Trophoblast cell (in vitro differentiated cells and primary cell): ENCODE measurements at regions not wholly inside any gene's neighbourhood (a gene's known extent, or its start where the extent isn't known, plus 50 kb on each side); places are given as distances from the start of the nearest gene placed in this dataset.

ENCODE experiments used
- DNase-seq, 2 donors: peaks; one replicate each; pipeline ENCODE4 v3.0.0-alpha.2; 2016
- H2AFZ ChIP-seq: 2 replicates; pipeline ENCODE4 v1.6.1; 2013; ENCODE audit warnings: low read length, moderate library complexity, mild to moderate bottlenecking; ENCODE audit not compliant: insufficient read depth, poor library complexity
- H2AK5ac ChIP-seq: 2 replicates; pipeline ENCODE4 v1.6.1; 2013; ENCODE audit warnings: mild to moderate bottlenecking, low read length
- H2BK120ac ChIP-seq: 2 replicates; pipeline ENCODE4 v1.6.1; 2013; ENCODE audit warnings: low read length, mild to moderate bottlenecking, moderate library complexity; ENCODE audit not compliant: insufficient read depth, poor library complexity
- H2BK12ac ChIP-seq: 2 replicates; pipeline ENCODE4 v1.6.1; 2013; ENCODE audit warnings: mild to moderate bottlenecking, low read length, moderate library complexity
- H2BK5ac ChIP-seq: 2 replicates; pipeline ENCODE4 v1.6.1; 2013; ENCODE audit warnings: low read length, low read depth, moderate library complexity, mild to moderate bottlenecking; ENCODE audit not compliant: poor library complexity
- H3K14ac ChIP-seq: 2 replicates; pipeline ENCODE4 v1.6.1; 2013; ENCODE audit warnings: mild to moderate bottlenecking, low read length
- H3K18ac ChIP-seq: 2 replicates; pipeline ENCODE4 v1.6.1; 2013; ENCODE audit warnings: mild to moderate bottlenecking, low read length
- H3K23ac ChIP-seq: 2 replicates; pipeline ENCODE4 v1.6.1; 2013; ENCODE audit warnings: low read length
- H3K27ac ChIP-seq: 2 replicates; pipeline ENCODE4 v1.5.1; 2013; ENCODE audit warnings: low read depth, mild to moderate bottlenecking, inconsistent platforms, low read length, moderate library complexity
- H3K27me3 ChIP-seq: 2 replicates; pipeline ENCODE4 v1.6.1; 2013; ENCODE audit warnings: inconsistent platforms, mild to moderate bottlenecking, low read length, moderate library complexity; ENCODE audit not compliant: insufficient read depth
- H3K36me3 ChIP-seq, 2 experiments: 1 replicate in 1 of 2; 2 replicates in 1 of 2; pipeline ENCODE4 v1.6.1; 2013; ENCODE audit warnings: low read length in 2 of 2, mild to moderate bottlenecking in 2 of 2, moderate library complexity in 1 of 2; ENCODE audit not compliant: insufficient read depth in 2 of 2, control insufficient read depth in 1 of 2
- H3K4ac ChIP-seq: 2 replicates; pipeline ENCODE4 v1.6.1; 2013; ENCODE audit warnings: low read depth, mild to moderate bottlenecking, low read length, moderate library complexity
- H3K4me1 ChIP-seq, 2 experiments: 1 replicate in 1 of 2; 2 replicates in 1 of 2; pipeline ENCODE4 v1.6.1; 2013; ENCODE audit warnings: low read length in 2 of 2, mild to moderate bottlenecking in 2 of 2, moderate library complexity in 1 of 2; ENCODE audit not compliant: insufficient read depth in 2 of 2, control insufficient read depth in 1 of 2
- H3K4me2 ChIP-seq: 2 replicates; pipeline ENCODE4 v1.6.1; 2013; ENCODE audit warnings: inconsistent platforms, mild to moderate bottlenecking, low read length, moderate library complexity
- H3K4me3 ChIP-seq: 2 replicates; pipeline ENCODE4 v1.5.1; 2013; ENCODE audit warnings: mild to moderate bottlenecking, low read depth, low read length, inconsistent platforms
- H3K79me1 ChIP-seq: one replicate; pipeline ENCODE4 v1.6.1; 2013; ENCODE audit warnings: low read length
- H3K79me2 ChIP-seq: 2 replicates; pipeline ENCODE4 v1.6.1; 2013; ENCODE audit warnings: low read length, mild to moderate bottlenecking; ENCODE audit not compliant: control insufficient read depth, insufficient read depth, poor library complexity
- H3K9ac ChIP-seq: 2 replicates; pipeline ENCODE4 v1.6.1; 2013; ENCODE audit warnings: mild to moderate bottlenecking, low read length
- H3K9me3 ChIP-seq: 2 replicates; pipeline ENCODE4 v1.6.1; 2013; ENCODE audit warnings: low read depth, mild to moderate bottlenecking, control low read depth, inconsistent platforms, low read length; ENCODE audit not compliant: insufficient read depth
- H4K12ac ChIP-seq: 2 replicates; pipeline ENCODE4 v1.6.1; 2013; ENCODE audit warnings: low read depth, mild to moderate bottlenecking, low read length, moderate library complexity
- H4K8ac ChIP-seq: 2 replicates; pipeline ENCODE4 v1.6.1; 2013; ENCODE audit warnings: low read depth, mild to moderate bottlenecking, low read length, moderate library complexity
- H4K91ac ChIP-seq: one replicate; pipeline ENCODE4 v1.6.1; 2013; ENCODE audit warnings: low read depth, mild to moderate bottlenecking, low read length, moderate library complexity
- WGBS: extraction: QIAGEN DNeasy Blood & Tissue Kit; methylation state at CpG from one replicate; pipeline ENCODE4 v1.1.7; 2013; ENCODE audit warnings: missing lambda C conversion rate; ENCODE audit not compliant: insufficient read length, insufficient coverage; ENCODE audit errors: extremely low coverage; 5-methylcytosine and 5-hydroxymethylcytosine counted together

DNA sequence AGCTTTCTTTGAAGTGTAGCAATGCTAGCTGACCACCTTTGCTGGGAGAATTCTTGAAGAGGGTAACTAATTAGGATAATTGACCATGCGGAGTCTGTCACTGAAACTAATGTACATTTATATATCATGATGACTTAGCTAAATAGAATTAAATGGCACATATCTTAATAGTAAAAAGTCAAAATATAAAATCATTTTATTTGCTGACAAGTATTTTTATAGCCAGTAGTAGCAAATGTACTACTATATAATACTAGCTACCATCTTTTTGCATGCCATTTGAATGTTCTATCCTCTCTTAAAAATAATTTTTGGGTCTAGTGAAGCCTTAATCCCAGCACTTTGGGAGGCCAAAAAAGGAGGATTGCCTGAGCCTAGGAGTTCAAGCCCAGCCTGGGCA, 605.8 kb upstream of the COX7C start:
- H2BK5ac ChIP-seq = no peak overlapping the region
- no peak overlapping the region for H3K27ac ChIP-seq
- H3K4me2 ChIP-seq = no peak overlapping the region
- no peaks in the 10 kb centered on the region for H3K79me2 ChIP-seq
- H2AK5ac ChIP-seq = no peak overlapping the region
- no peaks in the 10 kb centered on the region for H3K79me1 ChIP-seq
- no peak overlapping the region for H3K23ac ChIP-seq
- no peak overlapping the region for H3K14ac ChIP-seq
- H3K9ac ChIP-seq = no peak overlapping the region
- no peak overlapping the region for H3K4ac ChIP-seq
- no peak overlapping the region for H4K8ac ChIP-seq
- WGBS = no CpG with 5 or more reads among the region's 1 CpG
- H3K18ac ChIP-seq = no peak overlapping the region
- H3K4me3 ChIP-seq = no peak overlapping the region
- H3K36me3 ChIP-seq = peaks cover 0 to 1% of the 10 kb centered on the region in 2 experiments
- H2BK12ac ChIP-seq = no peak overlapping the region
- H3K27me3 ChIP-seq = no peaks in the 10 kb centered on the region
- H4K12ac ChIP-seq = no peak overlapping the region
- no peaks in the 10 kb centered on the region for H3K9me3 ChIP-seq
- no peak overlapping the region for H2AFZ ChIP-seq
- no peak overlapping the region for H4K91ac ChIP-seq
- H2BK120ac ChIP-seq = no peak overlapping the region
- no peak for DNase-seq
- no peaks in the 10 kb centered on the region for H3K4me1 ChIP-seq

DNA sequence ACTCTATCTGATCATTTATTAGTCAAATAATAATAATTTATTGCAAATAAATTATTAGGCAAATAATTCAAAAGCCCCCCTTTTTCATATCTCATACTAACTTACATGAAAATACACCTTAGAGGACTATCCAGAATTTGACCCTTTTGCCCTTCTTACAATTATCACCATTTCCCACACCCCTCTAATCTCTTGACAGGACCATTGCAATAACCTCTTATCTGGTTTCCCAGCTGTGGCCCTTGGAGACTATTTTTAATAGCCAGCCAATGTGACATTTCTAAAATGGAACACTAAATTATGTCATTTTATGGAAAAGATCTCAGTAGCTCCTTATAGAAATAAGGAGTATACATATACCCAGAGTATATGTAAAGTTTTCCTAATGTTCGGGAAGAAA, 588.4 kb upstream of the COX7C start:
- no peak overlapping the region for H3K4me3 ChIP-seq
- WGBS = no CpG with 5 or more reads among the region's 1 CpG
- H3K27me3 ChIP-seq = no peaks in the 10 kb centered on the region
- H2AFZ ChIP-seq = no peak overlapping the region
- no peaks in the 10 kb centered on the region for H3K79me2 ChIP-seq
- H3K79me1 ChIP-seq = no peaks in the 10 kb centered on the region
- no peak overlapping the region for H4K91ac ChIP-seq
- H2BK12ac ChIP-seq = no peak overlapping the region
- H3K14ac ChIP-seq = no peak overlapping the region
- no peaks in the 10 kb centered on the region for H3K4me1 ChIP-seq
- H3K27ac ChIP-seq = no peak overlapping the region
- H3K18ac ChIP-seq = no peak overlapping the region
- no peak overlapping the region for H3K23ac ChIP-seq
- H3K9ac ChIP-seq = no peak overlapping the region
- H4K12ac ChIP-seq = no peak overlapping the region
- H4K8ac ChIP-seq = no peak overlapping the region
- no peak overlapping the region for H2AK5ac ChIP-seq
- no peak for DNase-seq
- H2BK5ac ChIP-seq = no peak overlapping the region
- H3K36me3 ChIP-seq = no peaks in the 10 kb centered on the region
- no peaks in the 10 kb centered on the region for H3K9me3 ChIP-seq
- H3K4me2 ChIP-seq = no peak overlapping the region
- H2BK120ac ChIP-seq = no peak overlapping the region
- no peak overlapping the region for H3K4ac ChIP-seq

GRCh38 chr5:86030753-86031152, 587.0 kb upstream of the COX7C start:
- Histone ChIP-seq H3K4me1 (no peaks in the 10 kb centered on the region), H3K27me3 (no peaks in the 10 kb centered on the region), H4K8ac (no peak overlapping the region), H3K23ac (no peak overlapping the region), H2BK12ac (no peak overlapping the region), H3K9ac (no peak overlapping the region), H2AK5ac (no peak overlapping the region), H3K4me2 (no peak overlapping the region), H3K9me3 (no peaks in the 10 kb centered on the region), H4K91ac (no peak overlapping the region), H4K12ac (no peak overlapping the region), H3K4me3 (no peak overlapping the region), H2BK5ac (no peak overlapping the region), H3K36me3 (no peaks in the 10 kb centered on the region), H3K4ac (no peak overlapping the region), H3K18ac (no peak overlapping the region), H3K79me2 (no peaks in the 10 kb centered on the region), H2BK120ac (no peak overlapping the region), H3K14ac (no peak overlapping the region), H3K79me1 (no peaks in the 10 kb centered on the region), H2AFZ (no peak overlapping the region), H3K27ac (no peak overlapping the region)
- DNase-seq = no peak
- WGBS = no CpG with 5 or more reads among the region's 4 CpGs

DNA sequence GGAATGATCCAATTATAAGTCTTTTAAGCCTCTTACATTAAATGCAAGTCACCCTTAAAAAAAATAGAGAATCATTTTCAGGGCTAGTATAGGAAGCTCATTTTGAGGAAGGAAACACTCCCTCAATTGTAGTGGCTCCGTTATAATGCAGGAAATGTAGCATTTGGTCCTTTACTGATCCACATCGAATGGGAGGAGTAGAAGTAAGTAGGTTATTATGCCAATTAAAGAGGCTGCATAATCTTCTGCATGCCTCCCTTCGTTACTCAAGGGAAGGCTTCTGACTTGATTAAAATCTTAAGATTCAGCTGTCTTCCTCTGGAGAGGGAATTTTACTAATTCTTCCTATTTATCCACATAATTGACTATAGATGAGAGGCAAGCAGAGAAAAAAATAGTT, 579.2 kb upstream of the COX7C start:
- Histone ChIP-seq H3K9me3 (no peaks in the 10 kb centered on the region), H3K27ac (no peak overlapping the region), H2BK5ac (no peak overlapping the region), H4K12ac (no peak overlapping the region), H3K14ac (no peak overlapping the region), H3K4me3 (no peak overlapping the region), H2AFZ (no peak overlapping the region), H3K18ac (no peak overlapping the region), H3K79me1 (no peaks in the 10 kb centered on the region), H3K4me2 (no peak overlapping the region), H2AK5ac (no peak overlapping the region), H2BK12ac (no peak overlapping the region), H3K9ac (no peak overlapping the region), H3K4me1 (peaks cover 2% of the 10 kb centered on the region in 2 experiments), H4K91ac (no peak overlapping the region), H3K27me3 (no peaks in the 10 kb centered on the region), H2BK120ac (no peak overlapping the region), H3K4ac (no peak overlapping the region), H4K8ac (no peak overlapping the region), H3K23ac (no peak overlapping the region), H3K79me2 (no peaks in the 10 kb centered on the region), H3K36me3 (no peaks in the 10 kb centered on the region)
- no peak for DNase-seq
- WGBS = no CpG with 5 or more reads among the region's 3 CpGs
